ENCODE measurements at regions not wholly inside any gene's neighbourhood (a gene's known extent, or its start where the extent isn't known, plus 50 kb on each side); places are given as distances from the start of the nearest gene placed in this dataset.

- TF ChIP-seq ZNF317 (CRISPR knock-in tag; IDR thresholded peaks at IDR 0.05; ENCODE audit: borderline replicate concordance, low read depth): no peak
These were observed 337.4 kb upstream of the PODXL start (continued) for GRCh38 chr7:131893631-131894340.

DNA sequence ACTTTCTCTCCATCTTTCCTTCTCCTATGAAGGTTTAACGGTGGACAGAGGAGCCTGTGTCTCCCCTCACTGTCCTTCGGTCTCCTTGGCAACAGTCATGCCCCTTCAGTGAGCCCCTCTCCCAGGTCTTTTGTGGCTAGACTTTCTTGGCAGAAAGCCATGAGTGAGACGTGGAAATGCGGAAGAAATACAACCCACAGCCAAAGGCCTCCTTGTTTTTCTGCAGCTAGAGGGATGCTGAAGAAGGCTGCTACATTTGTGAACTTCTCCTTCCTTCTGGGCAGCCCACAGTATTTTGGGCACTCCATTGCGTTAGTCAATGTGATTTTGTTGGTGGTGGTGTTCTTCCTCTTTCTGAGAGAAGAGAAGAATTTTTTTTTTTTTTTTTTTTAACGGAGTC is 333.7 kb upstream of the PODXL start:
- POLR2A ChIA-PET: no interaction called here

DNA sequence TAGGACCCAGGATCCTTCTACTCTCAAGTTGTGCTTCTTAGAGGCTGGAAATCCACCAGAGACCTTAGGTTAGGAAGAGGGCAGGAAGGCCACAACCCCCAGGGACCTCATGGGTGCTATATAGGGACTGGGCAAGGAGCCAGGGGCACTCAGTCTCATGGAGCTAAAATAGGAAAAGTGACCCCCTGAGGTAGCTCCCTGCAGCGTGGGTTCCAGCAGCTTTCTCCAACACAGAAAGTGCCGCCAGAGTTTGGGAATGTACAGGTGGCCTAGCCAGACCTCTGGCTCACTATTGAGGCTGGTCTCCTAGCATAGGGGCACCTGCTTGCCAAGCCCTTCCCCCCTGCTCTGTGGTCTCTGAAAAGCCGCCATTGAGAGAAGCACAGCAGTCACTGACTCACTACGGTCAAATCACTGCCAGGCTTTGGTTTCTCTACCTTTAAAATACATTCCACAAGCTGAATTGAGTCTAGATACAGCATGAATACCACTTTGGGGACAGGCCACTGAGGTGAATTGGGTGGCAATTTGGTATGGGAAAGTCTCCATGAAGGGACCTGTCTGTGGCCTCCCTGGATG is 333.2 kb upstream of the PODXL start:
- no peak for DNase-seq (ENCODE audit: low spot score)
- no peak overlapping the region for H3K4me3 Mint-ChIP-seq
- CTCF ChIA-PET: interaction anchor here (0.8 to 3.8 kb wide), 4 partner anchors 31 to 200 kb away, joined by 3 to 15 read pairs (median 4); no protein-coding TSS in a partner anchor
- TF ChIP-seq ZNF219 (CRISPR knock-in tag; IDR thresholded peaks at IDR 0.05; ENCODE audit: borderline replicate concordance): no peak
- TF ChIP-seq FOXP1 (CRISPR knock-in tag; IDR thresholded peaks at IDR 0.05; ENCODE audit: borderline replicate concordance): no peak
- TF ChIP-seq, protein P1, sequence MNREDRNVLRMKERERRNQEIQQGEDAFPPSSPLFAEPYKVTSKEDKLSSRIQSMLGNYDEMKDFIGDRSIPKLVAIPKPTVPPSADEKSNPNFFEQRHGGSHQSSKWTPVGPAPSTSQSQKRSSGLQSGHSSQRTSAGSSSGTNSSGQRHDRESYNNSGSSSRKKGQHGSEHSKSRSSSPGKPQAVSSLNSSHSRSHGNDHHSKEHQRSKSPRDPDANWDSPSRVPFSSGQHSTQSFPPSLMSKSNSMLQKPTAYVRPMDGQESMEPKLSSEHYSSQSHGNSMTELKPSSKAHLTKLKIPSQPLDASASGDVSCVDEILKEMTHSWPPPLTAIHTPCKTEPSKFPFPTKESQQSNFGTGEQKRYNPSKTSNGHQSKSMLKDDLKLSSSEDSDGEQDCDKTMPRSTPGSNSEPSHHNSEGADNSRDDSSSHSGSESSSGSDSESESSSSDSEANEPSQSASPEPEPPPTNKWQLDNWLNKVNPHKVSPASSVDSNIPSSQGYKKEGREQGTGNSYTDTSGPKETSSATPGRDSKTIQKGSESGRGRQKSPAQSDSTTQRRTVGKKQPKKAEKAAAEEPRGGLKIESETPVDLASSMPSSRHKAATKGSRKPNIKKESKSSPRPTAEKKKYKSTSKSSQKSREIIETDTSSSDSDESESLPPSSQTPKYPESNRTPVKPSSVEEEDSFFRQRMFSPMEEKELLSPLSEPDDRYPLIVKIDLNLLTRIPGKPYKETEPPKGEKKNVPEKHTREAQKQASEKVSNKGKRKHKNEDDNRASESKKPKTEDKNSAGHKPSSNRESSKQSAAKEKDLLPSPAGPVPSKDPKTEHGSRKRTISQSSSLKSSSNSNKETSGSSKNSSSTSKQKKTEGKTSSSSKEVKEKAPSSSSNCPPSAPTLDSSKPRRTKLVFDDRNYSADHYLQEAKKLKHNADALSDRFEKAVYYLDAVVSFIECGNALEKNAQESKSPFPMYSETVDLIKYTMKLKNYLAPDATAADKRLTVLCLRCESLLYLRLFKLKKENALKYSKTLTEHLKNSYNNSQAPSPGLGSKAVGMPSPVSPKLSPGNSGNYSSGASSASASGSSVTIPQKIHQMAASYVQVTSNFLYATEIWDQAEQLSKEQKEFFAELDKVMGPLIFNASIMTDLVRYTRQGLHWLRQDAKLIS (CRISPR knock-in tag; IDR thresholded peaks at IDR 0.05; ENCODE audit: borderline replicate concordance): no peak
- TF ChIP-seq, protein P2, sequence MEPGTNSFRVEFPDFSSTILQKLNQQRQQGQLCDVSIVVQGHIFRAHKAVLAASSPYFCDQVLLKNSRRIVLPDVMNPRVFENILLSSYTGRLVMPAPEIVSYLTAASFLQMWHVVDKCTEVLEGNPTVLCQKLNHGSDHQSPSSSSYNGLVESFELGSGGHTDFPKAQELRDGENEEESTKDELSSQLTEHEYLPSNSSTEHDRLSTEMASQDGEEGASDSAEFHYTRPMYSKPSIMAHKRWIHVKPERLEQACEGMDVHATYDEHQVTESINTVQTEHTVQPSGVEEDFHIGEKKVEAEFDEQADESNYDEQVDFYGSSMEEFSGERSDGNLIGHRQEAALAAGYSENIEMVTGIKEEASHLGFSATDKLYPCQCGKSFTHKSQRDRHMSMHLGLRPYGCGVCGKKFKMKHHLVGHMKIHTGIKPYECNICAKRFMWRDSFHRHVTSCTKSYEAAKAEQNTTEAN (CRISPR knock-in tag; IDR thresholded peaks at IDR 0.05): no peak
- TF ChIP-seq IRF1 (CRISPR knock-in tag; IDR thresholded peaks at IDR 0.05): no peak
- no peak for TF ChIP-seq KAT7 (CRISPR knock-in tag; IDR thresholded peaks at IDR 0.05; ENCODE audit: borderline replicate concordance)
- TF ChIP-seq HMGXB4 (CRISPR knock-in tag; IDR thresholded peaks at IDR 0.05): no peak
- ATAC-seq: no peak
- H3K27ac Mint-ChIP-seq: no peak overlapping the region
- POLR2A ChIA-PET: no interaction called here
- peaks cover 27% of the 10 kb centered on the region for H3K9me3 Mint-ChIP-seq
- peaks cover 2% of the 10 kb centered on the region for H3K4me1 Mint-ChIP-seq
- peaks cover 6% of the 10 kb centered on the region for H3K36me3 Mint-ChIP-seq
- H3K27me3 Mint-ChIP-seq (ENCODE audit: low read depth): peaks cover 91% of the 10 kb centered on the region

More for the DNA sequence above, 333.7 kb upstream of the PODXL start:
- peaks cover 6% of the 10 kb centered on the region for H3K36me3 Mint-ChIP-seq
- DNase-seq (ENCODE audit: low spot score) (no peak), ATAC-seq (no peak)
- CTCF ChIA-PET: interaction anchor here (0.8 to 3.8 kb wide), 2 partner anchors 31 to 201 kb away, joined by 5 to 15 read pairs; no protein-coding TSS in a partner anchor
- H3K27me3 Mint-ChIP-seq (ENCODE audit: low read depth): peaks cover 93% of the 10 kb centered on the region
- TF ChIP-seq, protein P3, sequence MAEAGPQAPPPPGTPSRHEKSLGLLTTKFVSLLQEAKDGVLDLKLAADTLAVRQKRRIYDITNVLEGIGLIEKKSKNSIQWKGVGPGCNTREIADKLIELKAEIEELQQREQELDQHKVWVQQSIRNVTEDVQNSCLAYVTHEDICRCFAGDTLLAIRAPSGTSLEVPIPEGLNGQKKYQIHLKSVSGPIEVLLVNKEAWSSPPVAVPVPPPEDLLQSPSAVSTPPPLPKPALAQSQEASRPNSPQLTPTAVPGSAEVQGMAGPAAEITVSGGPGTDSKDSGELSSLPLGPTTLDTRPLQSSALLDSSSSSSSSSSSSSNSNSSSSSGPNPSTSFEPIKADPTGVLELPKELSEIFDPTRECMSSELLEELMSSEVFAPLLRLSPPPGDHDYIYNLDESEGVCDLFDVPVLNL (CRISPR knock-in tag; IDR thresholded peaks at IDR 0.05; ENCODE audit: borderline replicate concordance, low read depth): no peak
- H3K4me3 Mint-ChIP-seq: no peak overlapping the region
- H3K4me1 Mint-ChIP-seq: peaks cover 7% of the 10 kb centered on the region
- H3K27ac Mint-ChIP-seq: no peak overlapping the region
- H3K9me3 Mint-ChIP-seq: peaks cover 29% of the 10 kb centered on the region
